HCT116 (cell line): ENCODE measurements at regions not wholly inside any gene's neighbourhood (a gene's known extent, or its start where the extent isn't known, plus 50 kb on each side); places are given as distances from the start of the nearest gene placed in this dataset.

Experiments
- ATAC-seq: fragments of 200-7000 bp; cut with Tn5 transposase; 2 replicates; pipeline ENCODE4 v1.9.1; 2020; ENCODE audit warnings: mild to moderate bottlenecking, moderate library complexity
- BruUV-seq: library from RNA; stranded (reverse); fragments of 400-500 nt; replicated peaks from 2 replicates; lab custom pipeline; 2021; lab: Mats Ljungman, UMichigan
- CTCF ChIA-PET: fragments of 300-600 bp; sonication (Branson Sonifier 250); formaldehyde crosslinking; loops from one replicate; lab custom pipeline; 2021; ENCODE audit warnings: antibody characterized with exemption; lab: Charles Lee
- POLR2A ChIA-PET: fragments of 300-600, 350-600 bp; sonication (Branson Sonifier 250); formaldehyde crosslinking; loops from one replicate; lab custom pipeline; 2021; ENCODE audit warnings: antibody characterized with exemption; lab: Charles Lee
- RAD21 ChIA-PET, 2 experiments: fragments of 300-600 bp; sonication (Branson Sonifier 250); formaldehyde crosslinking; loops; one replicate each; lab custom pipeline; 2023; ENCODE audit warnings: low total read pairs in 2 of 2; ENCODE audit not compliant: uncharacterized antibody in 2 of 2, unreplicated experiment in 2 of 2, low non-redundant PET in 1 of 2; lab: Charles Lee
- DNase-seq: peaks from one replicate; pipeline ENCODE4 v3.0.0-alpha.2; 2010; ENCODE audit warnings: low read depth, low spot score
- H2AFZ ChIP-seq: fragments of 200-600 bp; shearing (Covaris generic), sonication (generic); 2 replicates; pipeline ENCODE4 v1.6.1; 2017; ENCODE audit warnings: low read depth, mixed run types, mixed read lengths, antibody characterized with exemption, low read length; ENCODE audit not compliant: poor library complexity, severe bottlenecking
- H3K27ac ChIP-seq: 2 replicates; pipeline ENCODE4 v1.5.1; 2012; ENCODE audit warnings: low read depth, low read length
- H3K27me3 ChIP-seq: fragments of 200-600 bp; sonication (generic); 2 replicates; pipeline ENCODE4 v1.6.1; 2016; ENCODE audit warnings: mixed run types, low read length, mixed read lengths; ENCODE audit not compliant: insufficient read depth
- H3K36me3 ChIP-seq, 2 experiments: fragments of 200-500 bp in 1 of 2; fragments of 200-600 bp in 1 of 2; sonication (Bioruptor generic) in 1 of 2; sonication (generic) in 1 of 2; 2 replicates each; pipeline versions ENCODE4 v1.5.1 to v1.6.1; 2014 to 2016; ENCODE audit warnings: low read length in 2 of 2, inconsistent platforms in 1 of 2, mixed read lengths in 1 of 2, mixed run types in 1 of 2; ENCODE audit not compliant: insufficient read depth in 2 of 2, control insufficient read depth in 1 of 2
- H3K4me1 ChIP-seq, 2 experiments: fragments of 200-600 bp in 1 of 2; sonication (generic) in 1 of 2; 2 replicates each; pipeline versions ENCODE4 v1.5.1 to v1.6.1; 2012 to 2017; ENCODE audit warnings: low read length in 2 of 2, inconsistent platforms in 1 of 2, mild to moderate bottlenecking in 1 of 2, mixed read lengths in 1 of 2, mixed run types in 1 of 2, moderate library complexity in 1 of 2; ENCODE audit not compliant: insufficient read depth in 2 of 2, control insufficient read depth in 1 of 2
- H3K4me2 ChIP-seq: fragments of 200-600 bp; sonication (generic); 2 replicates; pipeline ENCODE4 v1.6.1; 2017; ENCODE audit warnings: mixed run types, low read length, mixed read lengths
- H3K4me3 ChIP-seq, 2 experiments: fragments of 200-600 bp in 1 of 2; sonication (generic) in 1 of 2; replicated peaks in 1 of 2; 2 replicates each; pipeline ENCODE4 v1.5.1; 2011 to 2016; ENCODE audit warnings: low read length in 2 of 2, control low read depth in 1 of 2, low read depth in 1 of 2, mild to moderate bottlenecking in 1 of 2, mixed read lengths in 1 of 2, mixed run types in 1 of 2
- H3K79me2 ChIP-seq: fragments of 200-600 bp; sonication (generic); 2 replicates; pipeline ENCODE4 v1.6.1; 2017; ENCODE audit warnings: mild to moderate bottlenecking, mixed run types, low read length, moderate library complexity, mixed read lengths; ENCODE audit not compliant: insufficient read depth
- H3K9ac ChIP-seq: fragments of 200-600 bp; sonication (generic); 2 replicates; pipeline ENCODE4 v1.6.1; 2016; ENCODE audit warnings: low read length, mixed read lengths
- H3K9me2 ChIP-seq: fragments of 200-600 bp; sonication (generic), shearing (Covaris generic); 2 replicates; pipeline ENCODE4 v1.6.1; 2017; ENCODE audit warnings: mixed run types, mild to moderate bottlenecking, moderate library complexity; ENCODE audit not compliant: insufficient read depth
- H3K9me3 ChIP-seq, 2 experiments: fragments of 200-500 bp in 1 of 2; fragments of 200-600 bp in 1 of 2; sonication (Bioruptor generic) in 1 of 2; sonication (generic) in 1 of 2; 2 replicates each; pipeline ENCODE4 v1.6.1; 2014 to 2017; ENCODE audit warnings: low read length in 2 of 2, mixed read lengths in 2 of 2, inconsistent platforms in 1 of 2, low read depth in 1 of 2, mild to moderate bottlenecking in 1 of 2, mixed run types in 1 of 2, moderate library complexity in 1 of 2; ENCODE audit not compliant: control insufficient read depth in 1 of 2, insufficient read depth in 1 of 2
- H4K20me1 ChIP-seq: fragments of 200-600 bp; sonication (generic), shearing (Covaris generic); 2 replicates; pipeline ENCODE4 v1.6.1; 2017; ENCODE audit warnings: mixed run types, mild to moderate bottlenecking, moderate library complexity; ENCODE audit not compliant: insufficient read depth
- CBX3 ChIP-seq: IDR thresholded peaks from 2 replicates; pipeline ENCODE4 v1.6.1; 2012; ENCODE audit warnings: low read depth
- CEBPB ChIP-seq: IDR thresholded peaks from 2 replicates; pipeline ENCODE4 v1.6.1; 2012; ENCODE audit warnings: low read depth
- ELF1 ChIP-seq: IDR thresholded peaks from 2 replicates; pipeline ENCODE4 v1.6.1; 2012; ENCODE audit warnings: low read depth, borderline replicate concordance
- EZH2 ChIP-seq: fragments of 200-600 bp; sonication (generic); IDR thresholded peaks from 2 replicates; pipeline ENCODE4 v1.6.1; 2017; ENCODE audit warnings: antibody characterized with exemption, mixed run types
- EZH2phosphoT487 ChIP-seq: fragments of 200-600 bp; IDR thresholded peaks from 2 replicates; pipeline ENCODE4 v1.6.1; 2018; ENCODE audit warnings: antibody characterized with exemption, borderline replicate concordance
- FOSL1 ChIP-seq: IDR thresholded peaks from 2 replicates; pipeline ENCODE4 v1.6.1; 2012; ENCODE audit warnings: low read depth
- JUND ChIP-seq: IDR thresholded peaks from 2 replicates; pipeline ENCODE4 v1.6.1; 2012
- POLR2A ChIP-seq: IDR thresholded peaks from 2 replicates; pipeline ENCODE4 v1.7.0; 2011; ENCODE audit warnings: borderline replicate concordance; ENCODE audit not compliant: insufficient read depth, insufficient read length; ENCODE audit errors: extremely low read depth
- POLR2AphosphoS5 ChIP-seq: IDR thresholded peaks from 2 replicates; pipeline ENCODE4 v1.6.1; 2011; ENCODE audit warnings: mild to moderate bottlenecking, low read depth, low read length, moderate library complexity
- RAD21 ChIP-seq: IDR thresholded peaks from 2 replicates; pipeline ENCODE4 v1.6.1; 2012; ENCODE audit warnings: low read depth, mild to moderate bottlenecking
- SIN3A ChIP-seq: IDR thresholded peaks from 2 replicates; pipeline ENCODE4 v1.6.1; 2012; ENCODE audit warnings: low read depth
- SP1 ChIP-seq: IDR thresholded peaks from 2 replicates; pipeline ENCODE4 v1.6.1; 2012; ENCODE audit warnings: low read depth
- SRF ChIP-seq: IDR thresholded peaks from 2 replicates; pipeline ENCODE4 v1.6.1; 2012; ENCODE audit warnings: low read depth
- TCF7L2 ChIP-seq: IDR thresholded peaks from 2 replicates; pipeline ENCODE4 v1.7.0; 2011; ENCODE audit warnings: borderline replicate concordance, inconsistent platforms; ENCODE audit not compliant: insufficient read depth, insufficient read length; ENCODE audit errors: extremely low read depth
- ZFX ChIP-seq: fragments of 450-650 bp; IDR thresholded peaks from 2 replicates; pipeline ENCODE4 v1.6.1; 2017
- ZNF274 ChIP-seq: fragments of 200-500 bp; sonication (Bioruptor generic); IDR thresholded peaks from 2 replicates; pipeline ENCODE4 v1.6.1; 2014; ENCODE audit warnings: mild to moderate bottlenecking, low read depth, low read length, inconsistent platforms
- intact Hi-C: fragments of 100-400 bp; cut with micrococcal nuclease; formaldehyde crosslinking; loops from 2 replicates; pipeline ENCODE4 v1.10.0; 2022
- TF ChIP-seq, protein P1 (sequence below): IDR thresholded peaks from 2 replicates; pipeline ENCODE4 v1.6.1; 2011; ENCODE audit warnings: mild to moderate bottlenecking, low read length, moderate library complexity; ENCODE audit not compliant: insufficient replicate concordance; ENCODE audit errors: extremely low read depth
- TF ChIP-seq, protein P2 (sequence below), 3 experiments: fragments of 200-600 bp in 1 of 3; sonication (generic) in 1 of 3; IDR thresholded peaks in 2 of 3; conservative IDR thresholded peaks in 1 of 3; 2 replicates each; pipeline ENCODE4 v1.5.1; 2012 to 2017; ENCODE audit warnings: low read depth in 2 of 3, low read length in 2 of 3, antibody characterized with exemption in 1 of 3, borderline replicate concordance in 1 of 3, control low read depth in 1 of 3, mild to moderate bottlenecking in 1 of 3, mixed read lengths in 1 of 3, mixed run types in 1 of 3, moderate library complexity in 1 of 3; ENCODE audit not compliant: insufficient read depth in 1 of 3
- TF ChIP-seq, protein P3 (sequence below): IDR thresholded peaks from 2 replicates; pipeline ENCODE4 v1.6.1; 2012
- TF ChIP-seq, protein P4 (sequence below): IDR thresholded peaks from 2 replicates; pipeline ENCODE4 v1.6.1; 2012

DNA sequence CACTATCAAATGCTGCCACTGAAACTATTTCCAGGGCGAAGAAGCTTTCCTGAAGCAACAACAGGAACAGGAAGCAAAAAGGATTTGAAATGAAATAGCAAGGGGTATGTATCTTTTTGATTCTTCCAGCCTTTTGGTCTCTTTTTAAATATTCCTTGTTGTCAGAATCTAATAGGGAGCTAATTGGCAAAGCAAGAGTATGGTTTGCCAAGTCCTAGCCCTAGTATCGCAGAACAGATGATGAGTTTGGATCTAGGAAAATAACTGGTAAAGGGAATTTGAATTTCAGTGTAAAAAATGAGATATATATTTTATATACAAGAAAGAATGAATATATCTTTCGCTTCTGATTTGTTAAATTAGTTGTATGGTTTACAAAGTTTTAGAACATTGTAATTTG lies 252.5 kb downstream of the ANKRD7 start (continued):
- TF ChIP-seq POLR2AphosphoS5: no peak
- TF ChIP-seq EZH2: no peak
- TF ChIP-seq CBX3: no peak
- no peak for TF ChIP-seq SIN3A
- no peak for TF ChIP-seq SP1
- TF ChIP-seq TCF7L2: no peak

DNA sequence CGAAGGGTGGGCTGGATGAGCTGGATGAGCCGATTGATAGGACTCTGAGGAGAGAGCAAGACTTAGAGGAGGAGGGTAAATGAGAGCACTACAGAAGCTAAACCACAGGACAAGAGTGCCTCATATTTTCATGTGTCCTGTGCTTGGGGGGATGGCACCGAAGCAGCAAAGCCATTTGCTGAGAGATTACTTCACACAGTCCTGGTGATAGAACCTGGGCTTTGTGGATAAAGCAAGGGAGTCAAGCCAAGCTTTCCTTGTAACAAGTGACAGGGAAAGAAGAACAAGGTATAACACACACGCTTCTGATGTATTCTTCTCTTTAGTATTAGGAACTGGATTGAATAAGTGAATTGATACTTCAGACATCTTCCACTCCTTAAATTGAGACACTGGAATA lies 253.7 kb downstream of the ANKRD7 start:
- BruUV-seq: no TSS peak
- DNase-seq: no peak
- intact Hi-C loops: no loop called here
- TF ChIP-seq, protein P1, sequence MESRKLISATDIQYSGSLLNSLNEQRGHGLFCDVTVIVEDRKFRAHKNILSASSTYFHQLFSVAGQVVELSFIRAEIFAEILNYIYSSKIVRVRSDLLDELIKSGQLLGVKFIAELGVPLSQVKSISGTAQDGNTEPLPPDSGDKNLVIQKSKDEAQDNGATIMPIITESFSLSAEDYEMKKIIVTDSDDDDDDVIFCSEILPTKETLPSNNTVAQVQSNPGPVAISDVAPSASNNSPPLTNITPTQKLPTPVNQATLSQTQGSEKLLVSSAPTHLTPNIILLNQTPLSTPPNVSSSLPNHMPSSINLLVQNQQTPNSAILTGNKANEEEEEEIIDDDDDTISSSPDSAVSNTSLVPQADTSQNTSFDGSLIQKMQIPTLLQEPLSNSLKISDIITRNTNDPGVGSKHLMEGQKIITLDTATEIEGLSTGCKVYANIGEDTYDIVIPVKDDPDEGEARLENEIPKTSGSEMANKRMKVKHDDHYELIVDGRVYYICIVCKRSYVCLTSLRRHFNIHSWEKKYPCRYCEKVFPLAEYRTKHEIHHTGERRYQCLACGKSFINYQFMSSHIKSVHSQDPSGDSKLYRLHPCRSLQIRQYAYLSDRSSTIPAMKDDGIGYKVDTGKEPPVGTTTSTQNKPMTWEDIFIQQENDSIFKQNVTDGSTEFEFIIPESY: no peak
- no peak for TF ChIP-seq SRF
- no peak for TF ChIP-seq EZH2phosphoT487
- TF ChIP-seq CEBPB: no peak
- TF ChIP-seq EZH2: no peak
- TF ChIP-seq JUND: no peak
- no peak for TF ChIP-seq CBX3
- TF ChIP-seq FOSL1: no peak
- no peak for TF ChIP-seq ZNF274
- TF ChIP-seq, protein P2, sequence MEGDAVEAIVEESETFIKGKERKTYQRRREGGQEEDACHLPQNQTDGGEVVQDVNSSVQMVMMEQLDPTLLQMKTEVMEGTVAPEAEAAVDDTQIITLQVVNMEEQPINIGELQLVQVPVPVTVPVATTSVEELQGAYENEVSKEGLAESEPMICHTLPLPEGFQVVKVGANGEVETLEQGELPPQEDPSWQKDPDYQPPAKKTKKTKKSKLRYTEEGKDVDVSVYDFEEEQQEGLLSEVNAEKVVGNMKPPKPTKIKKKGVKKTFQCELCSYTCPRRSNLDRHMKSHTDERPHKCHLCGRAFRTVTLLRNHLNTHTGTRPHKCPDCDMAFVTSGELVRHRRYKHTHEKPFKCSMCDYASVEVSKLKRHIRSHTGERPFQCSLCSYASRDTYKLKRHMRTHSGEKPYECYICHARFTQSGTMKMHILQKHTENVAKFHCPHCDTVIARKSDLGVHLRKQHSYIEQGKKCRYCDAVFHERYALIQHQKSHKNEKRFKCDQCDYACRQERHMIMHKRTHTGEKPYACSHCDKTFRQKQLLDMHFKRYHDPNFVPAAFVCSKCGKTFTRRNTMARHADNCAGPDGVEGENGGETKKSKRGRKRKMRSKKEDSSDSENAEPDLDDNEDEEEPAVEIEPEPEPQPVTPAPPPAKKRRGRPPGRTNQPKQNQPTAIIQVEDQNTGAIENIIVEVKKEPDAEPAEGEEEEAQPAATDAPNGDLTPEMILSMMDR (IDR thresholded peaks at IDR 0.05 in 2 of 3, conservative IDR thresholded peaks at IDR 0.05 in 1 of 3; ENCODE audit: borderline replicate concordance in 1 of 3, insufficient read depth in 1 of 3, low read depth in 2 of 3, low read length in 2 of 3): no peak
- TF ChIP-seq ZFX: no peak
- no peak for TF ChIP-seq SP1
- no peak for TF ChIP-seq RAD21
- TF ChIP-seq, protein P3, sequence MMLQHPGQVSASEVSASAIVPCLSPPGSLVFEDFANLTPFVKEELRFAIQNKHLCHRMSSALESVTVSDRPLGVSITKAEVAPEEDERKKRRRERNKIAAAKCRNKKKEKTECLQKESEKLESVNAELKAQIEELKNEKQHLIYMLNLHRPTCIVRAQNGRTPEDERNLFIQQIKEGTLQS: no peak
- TF ChIP-seq, protein P4, sequence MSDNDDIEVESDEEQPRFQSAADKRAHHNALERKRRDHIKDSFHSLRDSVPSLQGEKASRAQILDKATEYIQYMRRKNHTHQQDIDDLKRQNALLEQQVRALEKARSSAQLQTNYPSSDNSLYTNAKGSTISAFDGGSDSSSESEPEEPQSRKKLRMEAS: no peak
- TF ChIP-seq ELF1: no peak
- no peak for TF ChIP-seq POLR2A

More for the DNA sequence above, 253.7 kb downstream of the ANKRD7 start:
- ChIA-PET POLR2A (no interaction called here), RAD21 (no interaction called here), CTCF (no interaction called here)
- Histone ChIP-seq H3K4me2 (no peak overlapping the region), H3K27me3 (no peaks in the 10 kb centered on the region), H3K9me3 (no peaks in the 10 kb centered on the region), H4K20me1 (no peaks in the 10 kb centered on the region), H3K4me1 (no peaks in the 10 kb centered on the region), H3K36me3 (no peaks in the 10 kb centered on the region), H3K4me3 (no peak overlapping the region), H3K27ac (no peak overlapping the region), H3K9ac (no peak overlapping the region), H2AFZ (no peak overlapping the region), H3K79me2 (no peaks in the 10 kb centered on the region), H3K9me2 (no peaks in the 10 kb centered on the region)
- no peak for ATAC-seq
